HEK293 (cell line): ENCODE measurements at regions not wholly inside any gene's neighbourhood (a gene's known extent, or its start where the extent isn't known, plus 50 kb on each side); places are given as distances from the start of the nearest gene placed in this dataset.

Experiments
- CTCF ChIP-seq: fragments of 450-650 bp; formaldehyde crosslinking; IDR thresholded peaks from 2 replicates; pipeline ENCODE4 v1.5.1; 2016; ENCODE audit warnings: missing biosample characterization, missing genetic modification characterization
- PATZ1 ChIP-seq: fragments of 450-650 bp; formaldehyde crosslinking; IDR thresholded peaks from 2 replicates; pipeline ENCODE4 v1.5.1; 2016; ENCODE audit warnings: missing biosample characterization, missing genetic modification characterization
- SETDB1 ChIP-seq: IDR thresholded peaks from one replicate; pipeline ENCODE4 v1.6.1; 2017; ENCODE audit warnings: mild to moderate bottlenecking, low read length, moderate library complexity, mixed read lengths; ENCODE audit not compliant: insufficient read length
- ZBTB7A ChIP-seq: fragments of 450-650 bp; formaldehyde crosslinking; IDR thresholded peaks from 2 replicates; pipeline ENCODE4 v1.5.1; 2016; ENCODE audit warnings: low read depth, missing biosample characterization, missing genetic modification characterization
- ZFHX2 ChIP-seq: fragments of 450-650 bp; formaldehyde crosslinking; conservative IDR thresholded peaks from 2 replicates; pipeline ENCODE4 v1.5.1; 2016; ENCODE audit warnings: missing biosample characterization, missing genetic modification characterization
- ZNF10 ChIP-seq: fragments of 450-650 bp; formaldehyde crosslinking; IDR thresholded peaks from 2 replicates; pipeline ENCODE4 v1.5.1; 2017; ENCODE audit warnings: missing biosample characterization, missing genetic modification characterization
- ZNF112 ChIP-seq: fragments of 450-650 bp; formaldehyde crosslinking; IDR thresholded peaks from 2 replicates; pipeline ENCODE4 v1.5.0; 2017; ENCODE audit warnings: missing biosample characterization, missing genetic modification characterization
- ZNF473 ChIP-seq: fragments of 450-650 bp; formaldehyde crosslinking; IDR thresholded peaks from 2 replicates; pipeline ENCODE4 v1.5.1; 2017; ENCODE audit warnings: missing biosample characterization, missing genetic modification characterization
- ZNF549 ChIP-seq: fragments of 450-650 bp; IDR thresholded peaks from 2 replicates; pipeline ENCODE4 v1.5.1; 2018; ENCODE audit warnings: missing biosample characterization, missing genetic modification characterization, mild to moderate bottlenecking, inconsistent platforms, moderate library complexity
- ZNF560 ChIP-seq: fragments of 450-650 bp; formaldehyde crosslinking; IDR thresholded peaks from 2 replicates; pipeline ENCODE4 v1.5.1; 2017; ENCODE audit warnings: missing biosample characterization, missing genetic modification characterization, borderline replicate concordance

GRCh38 chr6:146898069-146898887, 299.5 kb downstream of the ADGB start:
- TF ChIP-seq ZNF10 (tag by site-specific recombination) = no peak
- no peak for TF ChIP-seq SETDB1
- no peak for TF ChIP-seq ZNF112 (tag by site-specific recombination)
- no peak for TF ChIP-seq ZBTB7A
- TF ChIP-seq ZNF560 = no peak
- no peak for TF ChIP-seq CTCF
- no peak for TF ChIP-seq ZFHX2 (tag by site-specific recombination)
- TF ChIP-seq ZNF549 (tag by site-specific recombination) = no peak
- TF ChIP-seq ZNF473 (tag by site-specific recombination) = no peak
- TF ChIP-seq PATZ1 (tag by site-specific recombination) = no peak
